K562 (cell line): ENCODE measurements at regions not wholly inside any gene's neighbourhood (a gene's known extent, or its start where the extent isn't known, plus 50 kb on each side); places are given as distances from the start of the nearest gene placed in this dataset.

ENCODE experiments used
- ATAC-seq: fragments of 200-7000 bp; cut with Tn5 transposase; 3 replicates; pipeline ENCODE4 v1.9.1; 2020; ENCODE audit warnings: moderate library complexity
- BruUV-seq: library from RNA; stranded (reverse); fragments of 400-500 nt; replicated peaks from 2 replicates; lab custom pipeline; 2021; lab: Mats Ljungman, UMichigan
- CTCF ChIA-PET: fragments of 300-600 bp; formaldehyde crosslinking; extraction: SDS; loops from one replicate; lab custom pipeline; 2021; ENCODE audit warnings: low intra/inter-chr PET ratio; lab: Yijun Ruan, JAX
- POLR2A ChIA-PET: fragments of 300-600, 350-650 bp; sonication (Branson Sonifier 250); formaldehyde crosslinking; extraction: SDS; loops from one replicate; lab custom pipeline; 2021; ENCODE audit warnings: antibody characterized with exemption, inconsistent platforms; lab: Yijun Ruan, JAX
- DNase-seq, 4 experiments: peaks; one replicate each; pipeline versions ENCODE4 v3.0.0 to v3.0.0-alpha.2; 2011 to 2018; ENCODE audit warnings: low spot score in 3 of 4, mixed read lengths in 3 of 4; ENCODE audit errors: extremely low read depth in 1 of 4
- FAIRE-seq: peaks from 2 replicates; lab custom pipeline; 2011; peaks lifted over from hg19 to GRCh38; lab: Jason Lieb, UNC
- H2AFZ ChIP-seq: 2 replicates; pipeline ENCODE4 v1.6.0; 2011; ENCODE audit warnings: low read depth, low read length, control low read depth, inconsistent platforms
- H3K27ac ChIP-seq: fragments of 200-600 bp; 3 replicates; pipeline ENCODE4 v1.8.0; 2011; ENCODE audit warnings: low read depth, mild to moderate bottlenecking, control low read depth, inconsistent platforms, low read length, moderate library complexity, mixed read lengths; ENCODE audit errors: extremely low read depth
- H3K27me3 ChIP-seq, 2 experiments: fragments of 300-600 bp in 1 of 2; 2 replicates in 1 of 2; 3 replicates in 1 of 2; pipeline versions ENCODE4 v1.6.0 to v1.8.0; 2011; ENCODE audit warnings: inconsistent platforms in 2 of 2, low read length in 2 of 2, mild to moderate bottlenecking in 1 of 2, mixed read lengths in 1 of 2, moderate library complexity in 1 of 2; ENCODE audit not compliant: control insufficient read depth in 2 of 2, insufficient read depth in 2 of 2
- H3K36me3 ChIP-seq: fragments of 300-600 bp; 3 replicates; pipeline ENCODE4 v1.8.0; 2011; ENCODE audit warnings: mild to moderate bottlenecking, low read length, inconsistent platforms; ENCODE audit not compliant: control insufficient read depth, insufficient read depth
- H3K4me1 ChIP-seq, 2 experiments: fragments of 200-600 bp in 1 of 2; replicated peaks in 1 of 2; 2 replicates in 1 of 2; 3 replicates in 1 of 2; pipeline versions ENCODE4 v1.5.1 to v1.8.0; 2011; ENCODE audit warnings: inconsistent platforms in 2 of 2, low read length in 2 of 2, mild to moderate bottlenecking in 1 of 2, mixed read lengths in 1 of 2, moderate library complexity in 1 of 2; ENCODE audit not compliant: control insufficient read depth in 2 of 2, insufficient read depth in 2 of 2
- H3K4me2 ChIP-seq: 2 replicates; pipeline ENCODE4 v1.6.1; 2011; ENCODE audit warnings: low read length, control low read depth, inconsistent platforms, mixed read lengths; ENCODE audit not compliant: insufficient read depth
- H3K4me3 ChIP-seq: fragments of 200-600 bp; sonication (generic), shearing (Covaris generic); 2 replicates; pipeline ENCODE4 v1.5.1; 2016; ENCODE audit warnings: control low read depth, inconsistent platforms
- H3K79me2 ChIP-seq: fragments of 200-600 bp; 3 replicates; pipeline ENCODE4 v1.8.0; 2011; ENCODE audit warnings: low read length, inconsistent platforms; ENCODE audit not compliant: control insufficient read depth, insufficient read depth
- H3K9ac ChIP-seq, 2 experiments: 2 replicates each; pipeline versions ENCODE4 v1.6.0 to v1.6.1; 2011; ENCODE audit warnings: low read depth in 2 of 2, low read length in 2 of 2, control low read depth in 1 of 2, inconsistent platforms in 1 of 2, mild to moderate bottlenecking in 1 of 2, mixed read lengths in 1 of 2; ENCODE audit not compliant: insufficient read depth in 1 of 2
- H3K9me1 ChIP-seq: one replicate; pipeline ENCODE4 v1.6.0; 2011; ENCODE audit warnings: inconsistent platforms, mild to moderate bottlenecking, low read length, moderate library complexity; ENCODE audit not compliant: control insufficient read depth, insufficient read depth
- H3K9me3 ChIP-seq: replicated peaks from 2 replicates; pipeline ENCODE4 v1.5.1; 2011; ENCODE audit warnings: low read depth, low read length, inconsistent platforms; ENCODE audit not compliant: control insufficient read depth, insufficient read depth
- H4K20me1 ChIP-seq: replicated peaks from 2 replicates; pipeline ENCODE4 v1.6.1; 2011; ENCODE audit warnings: low read length, inconsistent platforms, mixed read lengths; ENCODE audit not compliant: control insufficient read depth, insufficient read depth
- FOXA1 ChIP-seq: fragments of 450-650 bp; IDR thresholded peaks from 2 replicates; pipeline ENCODE4 v1.6.1; 2016; ENCODE audit warnings: mild to moderate bottlenecking, borderline replicate concordance
- IRF9 ChIP-seq: fragments of 450-650 bp; IDR thresholded peaks from 2 replicates; pipeline ENCODE4 v1.6.1; 2016; ENCODE audit warnings: missing biosample characterization, missing genetic modification characterization
- PML ChIP-seq: IDR thresholded peaks from 2 replicates; pipeline ENCODE4 v1.6.1; 2012; ENCODE audit warnings: low read length, inconsistent platforms
- WGBS: fragments of 100-300 bp; shearing (Covaris generic); methylation state at CpG from one replicate; pipeline ENCODE4 v1.1.6; 2016; ENCODE audit warnings: low coverage, mixed read lengths; ENCODE audit not compliant: insufficient coverage; ENCODE audit errors: missing lambda C conversion rate; 5-methylcytosine and 5-hydroxymethylcytosine counted together
- in situ Hi-C: fragments of 300-500 bp; cut with MboI; formaldehyde crosslinking; loops from 4 replicates; pipeline ENCODE4 v1.15.0; 2018; ENCODE audit warnings: inconsistent platforms, mixed read lengths
- intact Hi-C: fragments of 100-400 bp; cut with micrococcal nuclease; formaldehyde crosslinking; loops from 2 replicates; pipeline ENCODE4 v1.14.2; 2022
- TF ChIP-seq, protein P1 (sequence below): sonication (generic); formaldehyde crosslinking; IDR thresholded peaks from 2 replicates; pipeline ENCODE4 v1.8.0; 2022; ENCODE audit warnings: missing genetic modification reagents, mild to moderate bottlenecking, moderate library complexity, borderline replicate concordance

DNA sequence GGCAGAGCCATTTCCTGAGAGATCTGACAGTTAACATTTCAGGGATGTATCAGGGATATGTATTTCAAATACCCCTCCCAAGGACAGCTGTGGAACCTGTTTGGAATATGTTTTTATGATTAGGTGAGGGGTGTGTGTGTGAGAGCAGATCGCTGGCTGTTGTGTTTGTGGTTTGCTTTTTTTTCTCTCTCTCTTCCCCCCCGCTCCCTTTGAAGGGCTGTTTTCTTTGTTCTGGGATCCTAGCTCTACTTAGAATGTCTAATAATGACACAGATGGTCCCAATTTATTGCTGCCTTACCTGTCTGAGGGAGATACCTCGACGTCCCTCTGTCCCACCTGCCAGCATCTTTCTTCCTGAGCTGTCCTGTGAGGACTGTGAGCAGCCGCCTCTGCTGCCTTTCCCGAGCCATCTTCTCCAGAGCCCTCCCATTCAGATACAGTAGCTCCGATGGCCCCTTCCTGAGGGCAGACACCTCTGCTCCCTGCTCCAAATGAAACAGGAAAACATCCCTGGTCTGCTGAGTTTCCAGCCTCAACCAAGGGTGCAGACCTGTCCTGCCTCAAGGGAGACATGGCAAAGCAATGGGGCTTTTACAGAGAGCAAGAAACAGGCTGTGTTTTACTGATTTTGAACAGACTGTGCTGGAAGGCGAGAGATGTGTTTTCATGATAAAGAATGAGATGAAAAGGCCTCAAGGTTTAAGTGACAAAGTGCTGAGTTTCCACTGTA is 138.0 kb upstream of the TNR start:
- Histone ChIP-seq H3K27me3 (peaks cover 13 to 58% of the 10 kb centered on the region in 2 experiments), H3K4me2 (no peak overlapping the region), H4K20me1 (no peaks in the 10 kb centered on the region; the same call in 1 of the 2 replicates), H3K4me3 (no peak overlapping the region), H3K36me3 (no peaks in the 10 kb centered on the region), H3K27ac (no peak overlapping the region), H3K9me1 (no peaks in the 10 kb centered on the region), H3K79me2 (no peaks in the 10 kb centered on the region), H2AFZ (no peak overlapping the region), H3K9me3 (no peaks in the 10 kb centered on the region), H3K9ac (no peak overlapping the region), H3K4me1 (no peaks in the 10 kb centered on the region)
- no peak for FAIRE-seq
- ChIA-PET CTCF (no interaction called here), POLR2A (interaction anchor here (0.9 kb wide), 1 partner anchor 35 kb away, joined by 3 read pairs; no protein-coding TSS in a partner anchor)
- 0 out of 3 replicates have a peak, but pooled peaks have one; percentile 18 for ATAC-seq
- TF ChIP-seq FOXA1, result no peak
- TF ChIP-seq, protein P1, sequence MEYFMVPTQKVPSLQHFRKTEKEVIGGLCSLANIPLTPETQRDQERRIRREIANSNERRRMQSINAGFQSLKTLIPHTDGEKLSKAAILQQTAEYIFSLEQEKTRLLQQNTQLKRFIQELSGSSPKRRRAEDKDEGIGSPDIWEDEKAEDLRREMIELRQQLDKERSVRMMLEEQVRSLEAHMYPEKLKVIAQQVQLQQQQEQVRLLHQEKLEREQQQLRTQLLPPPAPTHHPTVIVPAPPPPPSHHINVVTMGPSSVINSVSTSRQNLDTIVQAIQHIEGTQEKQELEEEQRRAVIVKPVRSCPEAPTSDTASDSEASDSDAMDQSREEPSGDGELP (CRISPR knock-in tag), result no peak
- no peak for TF ChIP-seq PML
- no peak for TF ChIP-seq IRF9 (tag)
- in situ Hi-C loops, result no loop called here
- no peak for DNase-seq
- BruUV-seq, result no TSS peak
- intact Hi-C loops, result loop anchor here (10.0 kb wide), 1 partner anchor 397 kb away; no protein-coding TSS in a partner anchor
- WGBS, result under 1% methylated on average over 8 of the region's 8 CpGs
